ENCODE measurements at regions not wholly inside any gene's neighbourhood (a gene's known extent, or its start where the extent isn't known, plus 50 kb on each side); places are given as distances from the start of the nearest gene placed in this dataset.

GRCh38 chr7:153331427-153331826 lies 571.9 kb downstream of the ACTR3B start:
- no peak for DNase-seq (ENCODE audit: extremely low spot score, unreplicated experiment)
- H3K27ac Mint-ChIP-seq (ENCODE audit: unreplicated experiment) = no peak overlapping the region
- H3K9me3 Mint-ChIP-seq (ENCODE audit: unreplicated experiment) = peaks cover 54% of the 10 kb centered on the region
- H3K4me1 Mint-ChIP-seq (ENCODE audit: unreplicated experiment) = no peaks in the 10 kb centered on the region
- peaks cover 1% of the 10 kb centered on the region for H3K36me3 Mint-ChIP-seq (ENCODE audit: unreplicated experiment)
- no peaks in the 10 kb centered on the region for H3K27me3 Mint-ChIP-seq (ENCODE audit: unreplicated experiment)
- TF ChIP-seq, protein P1, sequence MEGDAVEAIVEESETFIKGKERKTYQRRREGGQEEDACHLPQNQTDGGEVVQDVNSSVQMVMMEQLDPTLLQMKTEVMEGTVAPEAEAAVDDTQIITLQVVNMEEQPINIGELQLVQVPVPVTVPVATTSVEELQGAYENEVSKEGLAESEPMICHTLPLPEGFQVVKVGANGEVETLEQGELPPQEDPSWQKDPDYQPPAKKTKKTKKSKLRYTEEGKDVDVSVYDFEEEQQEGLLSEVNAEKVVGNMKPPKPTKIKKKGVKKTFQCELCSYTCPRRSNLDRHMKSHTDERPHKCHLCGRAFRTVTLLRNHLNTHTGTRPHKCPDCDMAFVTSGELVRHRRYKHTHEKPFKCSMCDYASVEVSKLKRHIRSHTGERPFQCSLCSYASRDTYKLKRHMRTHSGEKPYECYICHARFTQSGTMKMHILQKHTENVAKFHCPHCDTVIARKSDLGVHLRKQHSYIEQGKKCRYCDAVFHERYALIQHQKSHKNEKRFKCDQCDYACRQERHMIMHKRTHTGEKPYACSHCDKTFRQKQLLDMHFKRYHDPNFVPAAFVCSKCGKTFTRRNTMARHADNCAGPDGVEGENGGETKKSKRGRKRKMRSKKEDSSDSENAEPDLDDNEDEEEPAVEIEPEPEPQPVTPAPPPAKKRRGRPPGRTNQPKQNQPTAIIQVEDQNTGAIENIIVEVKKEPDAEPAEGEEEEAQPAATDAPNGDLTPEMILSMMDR (IDR thresholded peaks at IDR 0.05) = no peak
- no peak overlapping the region for H3K4me3 Mint-ChIP-seq (ENCODE audit: unreplicated experiment)

GRCh38 chr7:153354071-153354470 lies 594.5 kb downstream of the ACTR3B start:
- Mint-ChIP-seq H3K4me3 (ENCODE audit: unreplicated experiment) (no peak overlapping the region), H3K9me3 (ENCODE audit: unreplicated experiment) (peaks cover 80% of the 10 kb centered on the region), H3K27me3 (ENCODE audit: unreplicated experiment) (no peaks in the 10 kb centered on the region), H3K4me1 (ENCODE audit: unreplicated experiment) (no peaks in the 10 kb centered on the region), H3K36me3 (ENCODE audit: unreplicated experiment) (no peaks in the 10 kb centered on the region), H3K27ac (ENCODE audit: unreplicated experiment) (no peak overlapping the region)
- TF ChIP-seq, protein P1 (IDR thresholded peaks at IDR 0.05) = no peak
- DNase-seq (ENCODE audit: extremely low spot score, unreplicated experiment) = no peak

DNA sequence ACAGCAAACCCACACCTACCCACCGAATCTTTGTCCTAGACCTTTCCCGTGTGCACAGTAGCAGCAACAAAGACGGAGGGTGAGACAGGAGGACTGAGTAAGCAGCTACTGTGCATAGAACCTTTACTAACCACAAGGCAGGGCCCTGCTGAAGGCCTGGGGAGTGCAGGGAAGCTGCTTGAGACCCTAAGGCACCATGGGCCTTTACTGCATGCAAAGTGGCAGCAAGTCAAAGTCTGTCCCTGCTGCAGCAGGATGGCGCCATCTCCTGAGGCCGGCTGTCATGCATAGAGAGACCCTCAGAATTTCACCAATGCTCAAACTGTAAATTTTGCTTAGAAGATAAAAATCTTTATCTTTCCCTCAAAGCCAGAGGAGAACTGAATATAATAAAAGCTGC lies 610.5 kb downstream of the ACTR3B start:
- Mint-ChIP-seq H3K4me1 (ENCODE audit: unreplicated experiment) (no peaks in the 10 kb centered on the region), H3K27ac (ENCODE audit: unreplicated experiment) (no peak overlapping the region), H3K4me3 (ENCODE audit: unreplicated experiment) (no peak overlapping the region), H3K27me3 (ENCODE audit: unreplicated experiment) (no peaks in the 10 kb centered on the region), H3K9me3 (ENCODE audit: unreplicated experiment) (peaks cover 40% of the 10 kb centered on the region), H3K36me3 (ENCODE audit: unreplicated experiment) (no peaks in the 10 kb centered on the region)
- DNase-seq (ENCODE audit: extremely low spot score, unreplicated experiment) = no peak
- TF ChIP-seq, protein P1 (IDR thresholded peaks at IDR 0.05) = no peak

DNA sequence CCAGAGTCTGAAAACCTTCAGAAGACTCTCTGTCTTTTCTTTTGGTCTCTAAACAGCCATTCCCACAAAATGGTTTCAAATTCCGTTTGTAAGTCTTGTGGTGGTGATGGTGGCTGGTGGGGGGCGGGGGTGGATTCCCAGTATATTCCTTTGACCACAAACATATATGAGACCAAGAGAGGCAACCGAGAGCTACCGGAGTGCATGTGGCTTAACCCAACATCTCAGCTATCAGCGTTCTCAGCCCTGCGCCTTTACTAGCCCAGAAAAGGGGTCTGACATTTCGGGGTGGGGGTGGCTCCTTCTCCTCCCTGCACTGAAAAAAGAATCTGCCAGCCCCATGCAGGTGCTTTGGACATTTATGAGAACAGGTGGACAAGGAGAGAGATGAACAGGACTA lies 621.1 kb downstream of the ACTR3B start:
- Mint-ChIP-seq H3K4me1 (ENCODE audit: unreplicated experiment) (no peaks in the 10 kb centered on the region), H3K27me3 (ENCODE audit: unreplicated experiment) (no peaks in the 10 kb centered on the region), H3K9me3 (ENCODE audit: unreplicated experiment) (peaks cover 44% of the 10 kb centered on the region), H3K27ac (ENCODE audit: unreplicated experiment) (no peak overlapping the region), H3K36me3 (ENCODE audit: unreplicated experiment) (no peaks in the 10 kb centered on the region), H3K4me3 (ENCODE audit: unreplicated experiment) (no peak overlapping the region)
- DNase-seq (ENCODE audit: extremely low spot score, unreplicated experiment) = peak; percentile 11
- TF ChIP-seq, protein P1 (IDR thresholded peaks at IDR 0.05) = no peak

DNA sequence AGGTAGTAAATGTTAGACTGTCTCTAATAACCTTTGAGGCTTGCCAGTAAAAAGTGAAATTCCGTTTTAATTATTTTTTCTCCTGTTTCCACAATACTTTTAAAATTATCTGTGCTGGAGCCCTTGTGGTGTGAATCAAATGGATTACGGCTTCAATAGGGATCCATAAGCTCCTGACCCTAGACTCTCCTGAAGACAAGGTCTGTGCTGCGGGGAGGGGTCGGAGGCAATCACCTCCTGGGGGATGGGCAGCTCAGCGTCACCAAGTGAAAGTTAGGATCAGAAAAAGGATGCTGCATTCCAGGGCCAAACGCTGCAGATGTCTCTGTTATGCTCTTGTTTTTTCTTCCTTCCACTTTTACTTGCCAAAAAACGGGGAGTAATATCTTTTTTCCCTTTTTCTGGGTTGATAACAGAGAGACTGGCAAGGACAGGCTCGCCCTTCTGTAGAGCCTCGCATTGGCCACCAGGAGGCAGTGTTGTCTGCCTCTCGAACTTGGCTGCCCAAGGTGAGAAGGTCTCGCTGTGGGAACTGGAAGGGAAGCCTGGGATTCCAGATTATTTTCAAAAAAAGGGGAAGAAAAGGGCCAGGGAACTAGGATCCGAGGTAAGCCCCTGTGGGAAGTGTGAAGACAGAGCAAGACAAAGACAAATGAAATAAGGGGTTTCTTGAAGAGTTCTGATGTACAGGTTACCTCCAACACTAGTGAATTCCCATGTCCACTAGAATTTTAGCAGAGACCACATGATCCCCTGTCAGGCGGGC lies 621.9 kb downstream of the ACTR3B start:
- H3K27ac Mint-ChIP-seq (ENCODE audit: unreplicated experiment) = no peak overlapping the region
- peaks cover 41% of the 10 kb centered on the region for H3K9me3 Mint-ChIP-seq (ENCODE audit: unreplicated experiment)
- TF ChIP-seq, protein P1 (IDR thresholded peaks at IDR 0.05) = no peak
- H3K4me3 Mint-ChIP-seq (ENCODE audit: unreplicated experiment) = no peak overlapping the region
- no peaks in the 10 kb centered on the region for H3K36me3 Mint-ChIP-seq (ENCODE audit: unreplicated experiment)
- no peaks in the 10 kb centered on the region for H3K27me3 Mint-ChIP-seq (ENCODE audit: unreplicated experiment)
- peak; percentile 48 for DNase-seq (ENCODE audit: extremely low spot score, unreplicated experiment)
- H3K4me1 Mint-ChIP-seq (ENCODE audit: unreplicated experiment) = no peaks in the 10 kb centered on the region

All from osteocyte (in vitro differentiated cells).